ENCODE measurements at regions not wholly inside any gene's neighbourhood (a gene's known extent, or its start where the extent isn't known, plus 50 kb on each side); places are given as distances from the start of the nearest gene placed in this dataset.

GRCh38 chr13:65836066-65836465 lies 1394.1 kb downstream of the PCDH9 start:
- TF ChIP-seq CTCF (IDR thresholded peaks at IDR 0.05), result no peak

GRCh38 chr13:65834897-65835296 lies 1395.2 kb downstream of the PCDH9 start:
- no peak for TF ChIP-seq CTCF (IDR thresholded peaks at IDR 0.05)

DNA sequence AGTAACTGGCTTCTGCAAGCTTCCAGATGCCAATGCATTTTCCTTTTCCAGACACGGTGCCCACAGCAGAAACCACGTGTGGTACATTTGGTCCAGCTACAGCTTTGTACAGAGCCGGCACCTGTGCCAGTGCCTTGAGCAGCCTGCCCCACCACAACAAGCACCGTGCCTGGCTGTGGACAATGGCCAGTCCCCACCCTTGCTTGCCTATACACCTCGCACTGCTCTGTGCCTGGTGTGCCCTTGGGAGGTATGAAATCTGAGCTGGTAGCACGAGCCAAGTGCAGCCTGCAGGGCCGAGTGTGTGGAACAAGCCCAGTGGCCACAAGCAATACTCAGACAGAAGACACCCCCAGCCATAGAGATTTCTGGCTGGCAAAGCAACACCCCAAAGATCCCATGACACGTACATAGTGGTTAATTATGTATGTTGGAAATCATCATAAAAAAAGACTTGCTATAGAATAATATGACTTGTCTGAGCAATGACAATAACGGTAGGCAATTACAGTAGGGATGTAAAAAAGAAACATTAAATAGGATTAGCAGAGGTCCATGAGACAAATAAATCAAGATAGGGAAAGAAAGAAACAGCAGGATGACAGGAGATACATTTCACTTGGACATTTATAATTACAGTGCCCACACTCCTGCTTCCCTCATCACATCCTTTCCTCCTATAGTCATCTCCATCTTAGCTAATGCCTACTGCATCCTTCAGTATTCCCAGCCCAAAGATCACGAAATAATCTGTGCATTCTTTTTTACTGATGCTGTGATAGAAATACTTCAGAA lies 1399.5 kb downstream of the PCDH9 start:
- no peak for TF ChIP-seq CTCF (IDR thresholded peaks at IDR 0.05)

DNA sequence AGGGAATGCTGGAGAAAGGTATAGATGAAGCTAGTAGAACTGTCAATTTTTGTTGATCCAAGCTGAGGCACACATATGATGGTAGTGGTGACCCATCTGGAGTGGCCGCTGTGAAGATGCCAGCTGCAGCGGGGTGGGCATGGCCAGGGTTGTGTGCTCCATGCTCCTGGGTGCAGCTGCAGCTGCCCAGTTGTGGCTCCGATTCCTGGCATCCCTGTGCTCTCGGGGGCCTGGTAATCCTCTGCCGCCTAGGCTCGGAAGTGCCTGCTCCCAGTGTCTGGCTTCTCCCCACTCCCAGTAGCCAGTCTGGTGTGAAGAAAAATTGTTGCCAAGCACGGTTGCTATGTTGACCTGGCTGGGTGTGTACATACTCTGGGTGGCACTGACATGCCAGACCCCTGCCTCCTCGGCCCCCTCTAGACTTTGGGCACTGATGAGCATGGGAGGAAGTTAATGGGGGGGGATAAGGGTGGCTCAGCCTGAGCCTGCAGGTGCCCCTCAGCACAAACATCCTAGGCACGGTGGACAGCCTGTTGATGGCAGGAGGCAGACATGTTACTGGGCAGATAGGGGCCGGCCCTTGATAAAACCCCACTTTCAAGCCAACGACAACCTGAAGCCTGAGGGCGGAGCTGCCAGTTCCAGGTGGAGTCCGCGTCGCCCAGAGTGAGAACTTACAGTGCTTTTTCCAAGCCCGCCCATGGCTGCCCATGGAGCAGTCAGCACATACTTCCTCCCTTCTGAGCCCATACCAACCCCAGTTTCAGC lies 1400.7 kb downstream of the PCDH9 start:
- TF ChIP-seq CTCF (IDR thresholded peaks at IDR 0.05), result no peak

DNA sequence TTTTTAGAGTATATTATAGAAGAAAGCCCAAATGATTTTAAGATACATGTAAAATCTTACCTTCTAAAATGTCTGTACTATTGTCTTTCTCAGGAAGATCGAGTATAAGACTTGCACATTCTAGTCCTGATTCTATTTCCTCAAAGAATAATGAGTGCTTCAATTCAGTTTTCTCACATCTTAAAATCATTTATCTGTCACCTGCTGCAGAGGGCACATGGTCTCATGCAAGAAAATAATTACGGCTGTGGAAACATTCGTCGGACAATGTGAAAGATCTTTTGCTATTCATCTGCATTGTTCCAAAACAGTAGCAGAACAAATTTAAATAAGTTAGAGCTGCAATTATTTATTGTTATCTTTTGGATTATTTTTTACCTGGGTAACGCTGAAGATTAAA lies 1403.5 kb downstream of the PCDH9 start:
- no peak for TF ChIP-seq CTCF (IDR thresholded peaks at IDR 0.05)

GRCh38 chr13:65825039-65825438 lies 1405.1 kb downstream of the PCDH9 start:
- no peak for TF ChIP-seq CTCF (IDR thresholded peaks at IDR 0.05)

DNA sequence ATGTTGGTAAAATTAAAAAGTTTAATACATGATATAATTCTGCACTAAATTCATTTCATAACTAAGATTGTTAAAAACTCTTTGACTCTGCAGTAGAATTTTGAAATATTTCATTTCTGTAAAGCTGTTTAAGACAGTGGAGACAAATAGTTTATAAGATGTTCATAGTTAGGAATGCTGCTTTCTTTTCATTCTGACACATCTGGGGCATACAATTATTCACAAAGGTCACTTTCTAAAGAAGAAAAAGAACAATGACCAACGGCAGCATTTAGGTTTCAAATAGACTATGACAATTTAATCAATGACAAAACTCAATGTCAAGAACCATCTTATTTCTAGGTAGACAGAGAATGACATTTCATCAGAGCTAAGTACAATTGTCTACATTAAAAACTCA lies 1422.1 kb downstream of the PCDH9 start:
- no peak for TF ChIP-seq CTCF (IDR thresholded peaks at IDR 0.05)

All from LNCAP (cell line).